ENCODE measurements at regions not wholly inside any gene's neighbourhood (a gene's known extent, or its start where the extent isn't known, plus 50 kb on each side); places are given as distances from the start of the nearest gene placed in this dataset.

GRCh38 chr5:91722736-91723467 is 339.8 kb upstream of the ARRDC3 start:
- intact Hi-C loops (cut with DNase I) = no loop called here
- ATAC-seq (no peak), DNase-seq (ENCODE audit: missing footprints) (no peak)

DNA sequence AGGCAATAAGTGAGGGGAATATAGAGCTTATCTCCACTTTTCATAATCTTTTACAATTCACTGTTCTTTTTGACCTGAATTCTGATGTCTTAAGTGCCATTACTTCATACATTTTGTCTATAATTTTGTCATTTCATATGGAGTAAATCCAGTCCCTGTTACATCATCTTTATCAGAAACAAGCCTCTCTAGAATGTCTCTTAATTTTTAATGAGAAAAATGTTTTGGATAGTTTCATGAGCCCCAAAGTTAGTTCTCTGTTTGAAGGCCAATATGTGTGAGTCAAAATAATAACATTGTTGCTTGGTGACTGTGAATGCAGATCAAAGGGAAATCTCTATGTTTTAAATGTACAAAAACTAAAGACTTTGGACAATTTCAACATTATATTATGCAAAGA is 329.6 kb upstream of the ARRDC3 start:
- ATAC-seq (no peak), DNase-seq (ENCODE audit: missing footprints) (no peak)
- intact Hi-C loops (cut with DNase I) = no loop called here

GRCh38 chr5:91707521-91707841 is 324.4 kb upstream of the ARRDC3 start:
- intact Hi-C loops (cut with DNase I) = no loop called here
- no peak for DNase-seq (ENCODE audit: missing footprints)

DNA sequence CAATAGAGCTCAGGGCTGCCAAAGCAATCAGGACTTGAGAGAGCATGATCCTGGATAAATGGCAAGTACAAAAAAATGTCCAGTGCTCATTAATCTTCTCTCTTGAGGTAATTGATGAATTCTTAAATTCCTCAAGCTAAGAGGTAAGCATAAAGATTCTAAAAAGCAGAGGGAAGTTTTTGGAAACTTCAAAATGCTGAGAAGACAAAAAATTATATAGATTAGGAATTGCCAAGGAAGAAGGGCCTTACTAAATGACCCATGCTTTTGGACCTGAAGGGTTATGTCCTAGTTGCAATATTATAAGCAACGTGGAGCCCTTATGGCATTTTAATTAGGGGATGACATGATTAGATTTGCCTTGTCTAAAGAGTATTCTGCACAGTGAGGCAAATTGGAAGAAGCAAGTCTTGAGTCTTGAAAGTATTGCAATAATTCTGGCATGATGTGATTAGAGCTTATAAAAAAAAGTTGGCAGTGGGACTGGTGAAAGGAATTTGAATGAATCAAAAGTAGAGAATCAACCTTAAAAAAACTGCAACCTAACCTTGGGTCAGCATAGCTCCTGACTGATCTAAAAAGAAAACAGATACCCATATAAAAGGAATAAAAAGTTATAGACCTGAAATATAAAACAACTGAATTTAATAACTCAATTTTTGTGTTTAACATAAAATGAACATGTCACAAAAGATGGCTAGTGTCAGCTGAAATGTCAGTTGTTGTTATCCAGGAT is 323.8 kb upstream of the ARRDC3 start:
- DNase-seq (ENCODE audit: missing footprints) (no peak), ATAC-seq (no peak)
- intact Hi-C loops (cut with DNase I) = no loop called here

More at GRCh38 chr5:91707521-91707841, 324.4 kb upstream of the ARRDC3 start:
- no peak for ATAC-seq

DNA sequence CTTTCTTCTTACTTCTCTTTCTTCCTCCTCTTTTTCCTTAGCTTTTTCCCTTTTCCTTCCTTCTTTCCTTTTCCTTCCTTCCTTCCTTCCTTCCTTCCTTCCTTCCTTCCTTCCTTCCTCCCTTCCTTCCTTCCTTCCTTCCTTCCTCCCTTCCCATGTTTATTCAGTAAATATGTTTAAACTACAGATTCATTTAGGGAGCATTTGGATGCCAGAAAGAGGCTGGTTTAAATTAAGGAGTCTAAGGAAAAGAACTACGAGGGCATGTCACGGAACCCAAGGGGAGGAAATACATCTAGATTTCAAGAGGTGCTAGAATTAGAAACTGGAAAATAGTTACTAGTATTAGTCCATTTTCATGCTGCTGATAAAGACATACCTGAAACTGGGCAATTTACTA is 320.0 kb upstream of the ARRDC3 start:
- intact Hi-C loops (cut with DNase I) = no loop called here
- DNase-seq (ENCODE audit: missing footprints) = no peak

GRCh38 chr5:91699429-91699828 is 316.3 kb upstream of the ARRDC3 start:
- DNase-seq (ENCODE audit: missing footprints) = no peak
- intact Hi-C loops (cut with DNase I) = no loop called here
- no peak for ATAC-seq

More for the DNA sequence above, 320.0 kb upstream of the ARRDC3 start:
- no peak for ATAC-seq

- no peak for DNase-seq (ENCODE audit: missing footprints)
- intact Hi-C loops (cut with DNase I) = no loop called here
- ATAC-seq = no peak
Observed at GRCh38 chr5:91691592-91691991, 308.5 kb upstream of the ARRDC3 start.

GRCh38 chr5:91690921-91691320 is 307.8 kb upstream of the ARRDC3 start:
- no peak for DNase-seq (ENCODE audit: missing footprints)
- no peak for ATAC-seq
- intact Hi-C loops (cut with DNase I) = no loop called here

- no peak for DNase-seq (ENCODE audit: missing footprints)
- no peak for ATAC-seq
Observed at GRCh38 chr5:91687430-91687829, 304.3 kb upstream of the ARRDC3 start.

GRCh38 chr5:91684625-91685024 is 301.5 kb upstream of the ARRDC3 start:
- intact Hi-C loops (cut with DNase I) = no loop called here
- no peak for DNase-seq (ENCODE audit: missing footprints)
- no peak for ATAC-seq

More at GRCh38 chr5:91687430-91687829, 304.3 kb upstream of the ARRDC3 start:
- intact Hi-C loops (cut with DNase I) = no loop called here

- DNase-seq (ENCODE audit: missing footprints) (peak; percentile 64), ATAC-seq (peak; percentile 81)
- intact Hi-C loops (cut with DNase I) = no loop called here
Observed at GRCh38 chr5:91670563-91670962, 287.4 kb upstream of the ARRDC3 start.

DNA sequence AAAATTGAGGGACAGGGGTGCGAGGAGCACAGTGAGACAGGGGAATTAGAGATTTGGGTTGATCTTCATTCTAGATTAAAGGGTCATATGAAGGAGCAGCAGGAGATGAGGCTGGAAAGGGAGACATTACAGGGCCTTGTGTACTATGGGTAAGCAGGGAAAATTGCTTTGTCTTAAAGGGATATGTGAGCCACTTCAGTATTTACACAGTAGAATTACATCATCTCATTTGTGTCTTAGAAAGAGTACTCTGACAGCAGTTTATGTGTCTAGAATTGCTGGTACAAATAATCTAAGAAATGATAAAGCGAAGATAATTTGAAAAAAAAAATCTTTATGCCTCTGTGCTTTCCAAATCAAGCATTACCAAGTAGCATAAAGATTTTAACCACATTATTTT is 287.0 kb upstream of the ARRDC3 start:
- DNase-seq (ENCODE audit: missing footprints) (no peak), ATAC-seq (no peak)
- intact Hi-C loops (cut with DNase I) = no loop called here

GRCh38 chr5:91668261-91668660 is 285.1 kb upstream of the ARRDC3 start:
- DNase-seq (ENCODE audit: missing footprints) = no peak
- intact Hi-C loops (cut with DNase I) = no loop called here
- no peak for ATAC-seq

GRCh38 chr5:91652678-91653077 is 269.6 kb upstream of the ARRDC3 start:
- intact Hi-C loops (cut with DNase I) = no loop called here
- ATAC-seq (no peak), DNase-seq (ENCODE audit: missing footprints) (no peak)

DNA sequence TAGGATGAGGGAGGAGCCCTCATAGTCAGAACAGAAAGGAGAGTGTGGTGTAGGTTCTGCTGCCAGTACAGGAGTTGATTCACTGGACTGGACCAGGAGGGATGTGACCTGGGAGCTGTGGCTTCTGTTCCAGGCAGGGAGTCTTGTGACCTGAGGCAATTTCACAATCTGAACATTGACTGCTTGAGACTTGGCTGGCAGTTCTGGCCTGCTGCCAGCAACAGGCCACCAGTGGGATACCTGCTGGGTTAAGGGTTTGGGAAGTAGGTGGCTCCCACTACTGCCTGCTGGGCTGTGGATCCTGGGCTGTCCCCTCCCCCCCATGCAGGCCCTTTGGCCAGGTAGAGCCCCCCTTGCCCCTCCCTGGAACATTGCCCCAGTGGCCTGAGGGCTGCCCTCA is 268.6 kb upstream of the ARRDC3 start:
- DNase-seq (ENCODE audit: missing footprints) = no peak
- ATAC-seq = no peak
- intact Hi-C loops (cut with DNase I) = no loop called here

- no peak for DNase-seq (ENCODE audit: missing footprints)
- no peak for ATAC-seq
- intact Hi-C loops (cut with DNase I) = no loop called here
Observed at GRCh38 chr5:91645347-91645746, 262.2 kb upstream of the ARRDC3 start.

- ATAC-seq = no peak
- intact Hi-C loops (cut with DNase I) = no loop called here
- DNase-seq (ENCODE audit: missing footprints) = no peak
Observed at GRCh38 chr5:91643797-91644196, 260.7 kb upstream of the ARRDC3 start.

DNA sequence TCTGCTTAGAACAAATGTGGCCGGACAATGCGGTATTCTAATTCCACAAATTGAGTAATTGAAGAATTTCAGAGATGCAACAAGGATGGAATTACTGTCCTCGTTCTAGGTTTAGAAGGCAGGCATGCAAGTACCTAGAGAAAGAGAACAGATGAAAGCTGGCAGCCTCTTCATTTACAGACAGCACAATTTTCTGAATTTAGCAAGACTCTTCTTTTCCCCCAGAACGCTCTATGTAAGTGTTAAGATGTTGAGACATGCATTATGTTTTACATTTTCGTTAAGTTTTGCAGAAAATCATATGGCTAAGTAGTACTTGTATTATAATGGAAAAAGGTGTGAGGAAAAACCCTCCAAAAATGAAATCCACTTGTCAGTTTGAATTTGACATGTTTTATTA is 259.5 kb upstream of the ARRDC3 start:
- ATAC-seq = no peak
- intact Hi-C loops (cut with DNase I) = no loop called here
- no peak for DNase-seq (ENCODE audit: missing footprints)

DNA sequence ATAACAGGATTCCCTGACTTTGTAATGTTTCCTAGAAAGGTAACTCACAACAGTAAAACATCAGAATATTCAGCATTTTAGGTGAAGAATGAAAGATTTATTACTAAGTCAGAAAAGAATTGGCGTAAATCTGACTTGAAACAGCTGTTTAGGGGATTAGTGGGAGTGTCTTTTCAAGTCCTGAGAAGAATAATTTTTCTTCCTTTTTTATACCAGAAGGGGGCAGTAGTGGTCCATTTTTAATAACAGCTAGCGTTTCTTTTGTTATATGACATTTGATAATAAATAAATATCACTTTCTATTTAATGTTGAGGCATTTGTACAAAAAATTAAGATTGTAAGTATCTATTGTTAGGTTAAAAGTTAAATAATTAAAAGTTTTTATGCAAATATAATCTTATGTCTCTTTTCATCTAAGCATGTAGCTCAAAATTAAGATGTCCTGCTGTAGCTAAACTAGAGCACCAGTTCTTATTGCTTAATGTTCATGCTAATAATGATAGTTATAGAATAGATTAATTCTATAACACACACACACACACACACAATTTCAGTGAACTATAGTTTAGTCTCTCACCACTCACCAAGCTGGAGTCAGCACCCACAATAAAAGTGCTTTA is 258.7 kb upstream of the ARRDC3 start:
- no peak for DNase-seq (ENCODE audit: missing footprints)
- intact Hi-C loops (cut with DNase I) = no loop called here
- ATAC-seq = no peak

- intact Hi-C loops (cut with DNase I) = no loop called here
- no peak for DNase-seq (ENCODE audit: missing footprints)
- no peak for ATAC-seq
Observed at GRCh38 chr5:91639744-91640143, 256.6 kb upstream of the ARRDC3 start.

Data from Right ventricle myocardium inferior (tissue), 1 donor.